WTC11 (cell line): ENCODE measurements at regions not wholly inside any gene's neighbourhood (a gene's known extent, or its start where the extent isn't known, plus 50 kb on each side); places are given as distances from the start of the nearest gene placed in this dataset.

ENCODE experiments used
- ATAC-seq: fragments of 200-7000 bp; cut with Tn5 transposase; 2 replicates; pipeline ENCODE4 v1.10.0; 2021; ENCODE audit warnings: mild to moderate bottlenecking, moderate library complexity
- CTCF ChIA-PET: fragments of 300-600 bp; sonication (Branson Sonifier 250); formaldehyde crosslinking; loops from one replicate; lab custom pipeline; 2021; ENCODE audit warnings: antibody characterized with exemption; lab: Charles Lee
- POLR2A ChIA-PET: fragments of 350-600 bp; sonication (Branson Sonifier 250); formaldehyde crosslinking; loops from one replicate; lab custom pipeline; 2021; ENCODE audit warnings: antibody characterized with exemption; lab: Charles Lee
- DNase-seq: peaks from one replicate; pipeline ENCODE4 v3.0.0; 2021; ENCODE audit warnings: low spot score
- H3K27ac Mint-ChIP-seq: 2 replicates; pipeline ENCODE4 v1.8.0; 2021; ENCODE audit warnings: mixed read lengths
- H3K27me3 Mint-ChIP-seq: 2 replicates; pipeline ENCODE4 v1.8.0; 2021; ENCODE audit warnings: low read depth, mild to moderate bottlenecking, moderate library complexity, mixed read lengths
- H3K36me3 Mint-ChIP-seq: 2 replicates; pipeline ENCODE4 v1.8.0; 2021; ENCODE audit warnings: mixed read lengths
- H3K4me1 Mint-ChIP-seq: 2 replicates; pipeline ENCODE4 v1.8.0; 2022; ENCODE audit warnings: mixed read lengths
- H3K4me3 Mint-ChIP-seq: 2 replicates; pipeline ENCODE4 v1.8.0; 2021; ENCODE audit warnings: mild to moderate bottlenecking, moderate library complexity, mixed read lengths
- H3K9me3 Mint-ChIP-seq: 2 replicates; pipeline ENCODE4 v1.8.0; 2021; ENCODE audit warnings: mixed read lengths
- CBFB ChIP-seq: sonication (generic); formaldehyde crosslinking; IDR thresholded peaks from 2 replicates; pipeline ENCODE4 v1.8.1; 2022; ENCODE audit warnings: mild to moderate bottlenecking, low read depth, missing genetic modification reagents
- ESRRA ChIP-seq: sonication (generic); formaldehyde crosslinking; IDR thresholded peaks from 2 replicates; pipeline ENCODE4 v1.8.1; 2022; ENCODE audit warnings: mild to moderate bottlenecking, missing genetic modification reagents, borderline replicate concordance
- GTF2I ChIP-seq: fragments of 250-450 bp; sonication (Bioruptor Pico); conservative IDR thresholded peaks from 2 replicates; pipeline ENCODE4 v1.4.0; 2021; ENCODE audit warnings: mild to moderate bottlenecking
- MYBL2 ChIP-seq: sonication (generic); formaldehyde crosslinking; IDR thresholded peaks from 2 replicates; pipeline ENCODE4 v1.8.1; 2023; ENCODE audit warnings: mild to moderate bottlenecking, moderate library complexity, missing genetic modification reagents
- NFE2L1 ChIP-seq: sonication (generic); formaldehyde crosslinking; IDR thresholded peaks from 2 replicates; pipeline ENCODE4 v1.8.1; 2023; ENCODE audit warnings: missing genetic modification reagents
- NR2C2 ChIP-seq: sonication (generic); formaldehyde crosslinking; IDR thresholded peaks from 2 replicates; pipeline ENCODE4 v1.8.0; 2022; ENCODE audit warnings: mild to moderate bottlenecking, missing genetic modification reagents
- TEAD4 ChIP-seq: sonication (generic); formaldehyde crosslinking; IDR thresholded peaks from 2 replicates; pipeline ENCODE4 v1.8.0; 2022; ENCODE audit warnings: mild to moderate bottlenecking, missing genetic modification reagents
- ZNF138 ChIP-seq: sonication (generic); formaldehyde crosslinking; conservative IDR thresholded peaks from 2 replicates; pipeline ENCODE4 v1.8.1; 2022; ENCODE audit warnings: mild to moderate bottlenecking, moderate library complexity, missing genetic modification reagents
- ZNF416 ChIP-seq: fragments of 250-450 bp; sonication (Bioruptor Pico); IDR thresholded peaks from 2 replicates; pipeline ENCODE4 v1.9.0; 2021; ENCODE audit warnings: mild to moderate bottlenecking, inconsistent platforms
- TF ChIP-seq, protein P1 (sequence below): sonication (generic); formaldehyde crosslinking; conservative IDR thresholded peaks from 2 replicates; pipeline ENCODE4 v1.8.1; 2023; ENCODE audit warnings: mild to moderate bottlenecking, low read depth, missing genetic modification reagents, moderate library complexity
- TF ChIP-seq, protein P2 (sequence below): sonication (generic); formaldehyde crosslinking; IDR thresholded peaks from 2 replicates; pipeline ENCODE4 v1.8.0; 2023; ENCODE audit warnings: missing genetic modification reagents, mild to moderate bottlenecking, borderline replicate concordance
- TF ChIP-seq, protein P3 (sequence below): sonication (generic); formaldehyde crosslinking; IDR thresholded peaks from 2 replicates; pipeline ENCODE4 v1.8.0; 2022; ENCODE audit warnings: missing genetic modification reagents
- TF ChIP-seq, protein P4 (sequence below): fragments of 250-450 bp; sonication (Bioruptor Pico); IDR thresholded peaks from 2 replicates; pipeline ENCODE4 v1.9.0; 2021; ENCODE audit warnings: mild to moderate bottlenecking, borderline replicate concordance
- TF ChIP-seq, protein P5 (sequence below): sonication (generic); formaldehyde crosslinking; IDR thresholded peaks from 2 replicates; pipeline ENCODE4 v1.8.0; 2022; ENCODE audit warnings: mild to moderate bottlenecking, missing genetic modification reagents
- TF ChIP-seq, protein P6 (sequence below): fragments of 250-450 bp; sonication (Bioruptor Pico); IDR thresholded peaks from 2 replicates; pipeline ENCODE4 v1.9.0; 2021; ENCODE audit warnings: mild to moderate bottlenecking

DNA sequence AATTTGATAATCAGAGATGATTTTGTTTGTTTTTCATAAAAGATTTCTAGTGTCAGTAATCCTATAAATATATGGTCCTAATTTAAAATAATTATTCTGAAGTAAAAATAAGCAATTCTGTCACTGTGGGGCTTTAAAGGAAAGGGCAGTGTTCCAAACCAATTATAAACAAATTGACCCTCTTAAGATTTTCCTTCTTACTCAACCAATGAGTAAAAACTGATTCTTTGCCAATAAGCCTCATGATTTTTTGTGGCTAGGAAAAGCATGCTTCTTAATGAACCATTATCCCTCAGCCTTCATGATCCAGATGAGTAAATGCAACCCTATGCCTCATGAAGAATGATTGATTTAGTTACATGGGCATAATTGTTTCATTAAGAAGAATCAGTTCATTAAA, 1010.4 kb downstream of the ADGRL3 start (continued):
- TF ChIP-seq, protein P1, sequence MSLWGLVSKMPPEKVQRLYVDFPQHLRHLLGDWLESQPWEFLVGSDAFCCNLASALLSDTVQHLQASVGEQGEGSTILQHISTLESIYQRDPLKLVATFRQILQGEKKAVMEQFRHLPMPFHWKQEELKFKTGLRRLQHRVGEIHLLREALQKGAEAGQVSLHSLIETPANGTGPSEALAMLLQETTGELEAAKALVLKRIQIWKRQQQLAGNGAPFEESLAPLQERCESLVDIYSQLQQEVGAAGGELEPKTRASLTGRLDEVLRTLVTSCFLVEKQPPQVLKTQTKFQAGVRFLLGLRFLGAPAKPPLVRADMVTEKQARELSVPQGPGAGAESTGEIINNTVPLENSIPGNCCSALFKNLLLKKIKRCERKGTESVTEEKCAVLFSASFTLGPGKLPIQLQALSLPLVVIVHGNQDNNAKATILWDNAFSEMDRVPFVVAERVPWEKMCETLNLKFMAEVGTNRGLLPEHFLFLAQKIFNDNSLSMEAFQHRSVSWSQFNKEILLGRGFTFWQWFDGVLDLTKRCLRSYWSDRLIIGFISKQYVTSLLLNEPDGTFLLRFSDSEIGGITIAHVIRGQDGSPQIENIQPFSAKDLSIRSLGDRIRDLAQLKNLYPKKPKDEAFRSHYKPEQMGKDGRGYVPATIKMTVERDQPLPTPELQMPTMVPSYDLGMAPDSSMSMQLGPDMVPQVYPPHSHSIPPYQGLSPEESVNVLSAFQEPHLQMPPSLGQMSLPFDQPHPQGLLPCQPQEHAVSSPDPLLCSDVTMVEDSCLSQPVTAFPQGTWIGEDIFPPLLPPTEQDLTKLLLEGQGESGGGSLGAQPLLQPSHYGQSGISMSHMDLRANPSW (CRISPR knock-in tag), result no peak
- no peak for TF ChIP-seq CBFB (CRISPR knock-in tag)
- TF ChIP-seq, protein P2, sequence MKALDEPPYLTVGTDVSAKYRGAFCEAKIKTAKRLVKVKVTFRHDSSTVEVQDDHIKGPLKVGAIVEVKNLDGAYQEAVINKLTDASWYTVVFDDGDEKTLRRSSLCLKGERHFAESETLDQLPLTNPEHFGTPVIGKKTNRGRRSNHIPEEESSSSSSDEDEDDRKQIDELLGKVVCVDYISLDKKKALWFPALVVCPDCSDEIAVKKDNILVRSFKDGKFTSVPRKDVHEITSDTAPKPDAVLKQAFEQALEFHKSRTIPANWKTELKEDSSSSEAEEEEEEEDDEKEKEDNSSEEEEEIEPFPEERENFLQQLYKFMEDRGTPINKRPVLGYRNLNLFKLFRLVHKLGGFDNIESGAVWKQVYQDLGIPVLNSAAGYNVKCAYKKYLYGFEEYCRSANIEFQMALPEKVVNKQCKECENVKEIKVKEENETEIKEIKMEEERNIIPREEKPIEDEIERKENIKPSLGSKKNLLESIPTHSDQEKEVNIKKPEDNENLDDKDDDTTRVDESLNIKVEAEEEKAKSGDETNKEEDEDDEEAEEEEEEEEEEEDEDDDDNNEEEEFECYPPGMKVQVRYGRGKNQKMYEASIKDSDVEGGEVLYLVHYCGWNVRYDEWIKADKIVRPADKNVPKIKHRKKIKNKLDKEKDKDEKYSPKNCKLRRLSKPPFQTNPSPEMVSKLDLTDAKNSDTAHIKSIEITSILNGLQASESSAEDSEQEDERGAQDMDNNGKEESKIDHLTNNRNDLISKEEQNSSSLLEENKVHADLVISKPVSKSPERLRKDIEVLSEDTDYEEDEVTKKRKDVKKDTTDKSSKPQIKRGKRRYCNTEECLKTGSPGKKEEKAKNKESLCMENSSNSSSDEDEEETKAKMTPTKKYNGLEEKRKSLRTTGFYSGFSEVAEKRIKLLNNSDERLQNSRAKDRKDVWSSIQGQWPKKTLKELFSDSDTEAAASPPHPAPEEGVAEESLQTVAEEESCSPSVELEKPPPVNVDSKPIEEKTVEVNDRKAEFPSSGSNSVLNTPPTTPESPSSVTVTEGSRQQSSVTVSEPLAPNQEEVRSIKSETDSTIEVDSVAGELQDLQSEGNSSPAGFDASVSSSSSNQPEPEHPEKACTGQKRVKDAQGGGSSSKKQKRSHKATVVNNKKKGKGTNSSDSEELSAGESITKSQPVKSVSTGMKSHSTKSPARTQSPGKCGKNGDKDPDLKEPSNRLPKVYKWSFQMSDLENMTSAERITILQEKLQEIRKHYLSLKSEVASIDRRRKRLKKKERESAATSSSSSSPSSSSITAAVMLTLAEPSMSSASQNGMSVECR (CRISPR knock-in tag), result no peak

DNA sequence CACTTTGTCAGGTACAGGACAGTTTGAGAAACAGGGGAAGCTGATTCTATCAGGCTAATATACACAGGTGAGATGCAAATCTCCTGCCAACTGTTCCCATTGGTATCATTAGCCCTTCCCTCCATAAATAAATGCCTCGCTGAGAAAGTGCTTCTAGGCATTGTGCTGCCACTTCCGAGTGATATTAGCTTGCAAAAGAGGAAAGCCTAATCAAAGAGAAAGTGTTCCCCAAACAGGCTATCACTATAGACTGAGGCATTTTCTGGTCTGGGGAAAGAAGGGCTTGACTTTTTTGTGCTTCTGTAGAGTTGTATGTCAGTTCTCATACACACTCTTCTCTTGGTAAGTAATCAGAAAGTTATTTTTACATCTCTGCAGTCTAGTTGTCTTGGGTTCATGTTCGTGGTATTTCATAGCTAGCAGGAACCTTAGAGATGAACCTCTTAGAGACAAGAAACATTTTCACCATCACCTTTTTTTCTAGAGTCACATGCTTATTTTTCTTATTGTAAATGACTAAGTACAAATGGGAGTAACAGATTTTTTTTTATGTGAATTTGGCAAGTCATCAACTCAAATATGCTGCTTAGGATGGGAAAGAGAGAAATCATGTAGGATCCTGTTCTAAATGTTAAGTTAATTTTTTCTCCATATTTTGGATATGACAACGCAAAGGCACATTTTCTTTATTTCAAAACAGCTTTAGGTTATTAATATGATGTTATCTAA, 1009.8 kb downstream of the ADGRL3 start:
- no peak overlapping the region for H3K4me3 Mint-ChIP-seq
- no peaks in the 10 kb centered on the region for H3K36me3 Mint-ChIP-seq
- CTCF ChIA-PET, result no interaction called here
- peak overlapping the region; percentile 24 for H3K27ac Mint-ChIP-seq
- POLR2A ChIA-PET, result no interaction called here
- peak; percentile 61 for ATAC-seq
- peaks cover 26% of the 10 kb centered on the region for H3K4me1 Mint-ChIP-seq
- DNase-seq, result no peak
- no peaks in the 10 kb centered on the region for H3K27me3 Mint-ChIP-seq
- no peaks in the 10 kb centered on the region for H3K9me3 Mint-ChIP-seq
- TF ChIP-seq NFE2L1 (CRISPR knock-in tag) (no peak), TEAD4 (CRISPR knock-in tag) (no peak), ZNF416 (no peak), MYBL2 (CRISPR knock-in tag) (no peak), ZNF138 (CRISPR knock-in tag) (no peak), ESRRA (CRISPR knock-in tag) (no peak), NR2C2 (CRISPR knock-in tag) (no peak), GTF2I (CRISPR knock-in tag) (no peak)
- TF ChIP-seq, protein P3, sequence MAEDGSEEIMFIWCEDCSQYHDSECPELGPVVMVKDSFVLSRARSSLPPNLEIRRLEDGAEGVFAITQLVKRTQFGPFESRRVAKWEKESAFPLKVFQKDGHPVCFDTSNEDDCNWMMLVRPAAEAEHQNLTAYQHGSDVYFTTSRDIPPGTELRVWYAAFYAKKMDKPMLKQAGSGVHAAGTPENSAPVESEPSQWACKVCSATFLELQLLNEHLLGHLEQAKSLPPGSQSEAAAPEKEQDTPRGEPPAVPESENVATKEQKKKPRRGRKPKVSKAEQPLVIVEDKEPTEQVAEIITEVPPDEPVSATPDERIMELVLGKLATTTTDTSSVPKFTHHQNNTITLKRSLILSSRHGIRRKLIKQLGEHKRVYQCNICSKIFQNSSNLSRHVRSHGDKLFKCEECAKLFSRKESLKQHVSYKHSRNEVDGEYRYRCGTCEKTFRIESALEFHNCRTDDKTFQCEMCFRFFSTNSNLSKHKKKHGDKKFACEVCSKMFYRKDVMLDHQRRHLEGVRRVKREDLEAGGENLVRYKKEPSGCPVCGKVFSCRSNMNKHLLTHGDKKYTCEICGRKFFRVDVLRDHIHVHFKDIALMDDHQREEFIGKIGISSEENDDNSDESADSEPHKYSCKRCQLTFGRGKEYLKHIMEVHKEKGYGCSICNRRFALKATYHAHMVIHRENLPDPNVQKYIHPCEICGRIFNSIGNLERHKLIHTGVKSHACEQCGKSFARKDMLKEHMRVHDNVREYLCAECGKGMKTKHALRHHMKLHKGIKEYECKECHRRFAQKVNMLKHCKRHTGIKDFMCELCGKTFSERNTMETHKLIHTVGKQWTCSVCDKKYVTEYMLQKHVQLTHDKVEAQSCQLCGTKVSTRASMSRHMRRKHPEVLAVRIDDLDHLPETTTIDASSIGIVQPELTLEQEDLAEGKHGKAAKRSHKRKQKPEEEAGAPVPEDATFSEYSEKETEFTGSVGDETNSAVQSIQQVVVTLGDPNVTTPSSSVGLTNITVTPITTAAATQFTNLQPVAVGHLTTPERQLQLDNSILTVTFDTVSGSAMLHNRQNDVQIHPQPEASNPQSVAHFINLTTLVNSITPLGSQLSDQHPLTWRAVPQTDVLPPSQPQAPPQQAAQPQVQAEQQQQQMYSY (CRISPR knock-in tag), result no peak
- TF ChIP-seq, protein P4, sequence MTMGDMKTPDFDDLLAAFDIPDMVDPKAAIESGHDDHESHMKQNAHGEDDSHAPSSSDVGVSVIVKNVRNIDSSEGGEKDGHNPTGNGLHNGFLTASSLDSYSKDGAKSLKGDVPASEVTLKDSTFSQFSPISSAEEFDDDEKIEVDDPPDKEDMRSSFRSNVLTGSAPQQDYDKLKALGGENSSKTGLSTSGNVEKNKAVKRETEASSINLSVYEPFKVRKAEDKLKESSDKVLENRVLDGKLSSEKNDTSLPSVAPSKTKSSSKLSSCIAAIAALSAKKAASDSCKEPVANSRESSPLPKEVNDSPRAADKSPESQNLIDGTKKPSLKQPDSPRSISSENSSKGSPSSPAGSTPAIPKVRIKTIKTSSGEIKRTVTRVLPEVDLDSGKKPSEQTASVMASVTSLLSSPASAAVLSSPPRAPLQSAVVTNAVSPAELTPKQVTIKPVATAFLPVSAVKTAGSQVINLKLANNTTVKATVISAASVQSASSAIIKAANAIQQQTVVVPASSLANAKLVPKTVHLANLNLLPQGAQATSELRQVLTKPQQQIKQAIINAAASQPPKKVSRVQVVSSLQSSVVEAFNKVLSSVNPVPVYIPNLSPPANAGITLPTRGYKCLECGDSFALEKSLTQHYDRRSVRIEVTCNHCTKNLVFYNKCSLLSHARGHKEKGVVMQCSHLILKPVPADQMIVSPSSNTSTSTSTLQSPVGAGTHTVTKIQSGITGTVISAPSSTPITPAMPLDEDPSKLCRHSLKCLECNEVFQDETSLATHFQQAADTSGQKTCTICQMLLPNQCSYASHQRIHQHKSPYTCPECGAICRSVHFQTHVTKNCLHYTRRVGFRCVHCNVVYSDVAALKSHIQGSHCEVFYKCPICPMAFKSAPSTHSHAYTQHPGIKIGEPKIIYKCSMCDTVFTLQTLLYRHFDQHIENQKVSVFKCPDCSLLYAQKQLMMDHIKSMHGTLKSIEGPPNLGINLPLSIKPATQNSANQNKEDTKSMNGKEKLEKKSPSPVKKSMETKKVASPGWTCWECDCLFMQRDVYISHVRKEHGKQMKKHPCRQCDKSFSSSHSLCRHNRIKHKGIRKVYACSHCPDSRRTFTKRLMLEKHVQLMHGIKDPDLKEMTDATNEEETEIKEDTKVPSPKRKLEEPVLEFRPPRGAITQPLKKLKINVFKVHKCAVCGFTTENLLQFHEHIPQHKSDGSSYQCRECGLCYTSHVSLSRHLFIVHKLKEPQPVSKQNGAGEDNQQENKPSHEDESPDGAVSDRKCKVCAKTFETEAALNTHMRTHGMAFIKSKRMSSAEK (CRISPR knock-in tag), result no peak
- TF ChIP-seq, protein P5, sequence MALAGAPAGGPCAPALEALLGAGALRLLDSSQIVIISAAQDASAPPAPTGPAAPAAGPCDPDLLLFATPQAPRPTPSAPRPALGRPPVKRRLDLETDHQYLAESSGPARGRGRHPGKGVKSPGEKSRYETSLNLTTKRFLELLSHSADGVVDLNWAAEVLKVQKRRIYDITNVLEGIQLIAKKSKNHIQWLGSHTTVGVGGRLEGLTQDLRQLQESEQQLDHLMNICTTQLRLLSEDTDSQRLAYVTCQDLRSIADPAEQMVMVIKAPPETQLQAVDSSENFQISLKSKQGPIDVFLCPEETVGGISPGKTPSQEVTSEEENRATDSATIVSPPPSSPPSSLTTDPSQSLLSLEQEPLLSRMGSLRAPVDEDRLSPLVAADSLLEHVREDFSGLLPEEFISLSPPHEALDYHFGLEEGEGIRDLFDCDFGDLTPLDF (CRISPR knock-in tag), result no peak
- TF ChIP-seq, protein P6, sequence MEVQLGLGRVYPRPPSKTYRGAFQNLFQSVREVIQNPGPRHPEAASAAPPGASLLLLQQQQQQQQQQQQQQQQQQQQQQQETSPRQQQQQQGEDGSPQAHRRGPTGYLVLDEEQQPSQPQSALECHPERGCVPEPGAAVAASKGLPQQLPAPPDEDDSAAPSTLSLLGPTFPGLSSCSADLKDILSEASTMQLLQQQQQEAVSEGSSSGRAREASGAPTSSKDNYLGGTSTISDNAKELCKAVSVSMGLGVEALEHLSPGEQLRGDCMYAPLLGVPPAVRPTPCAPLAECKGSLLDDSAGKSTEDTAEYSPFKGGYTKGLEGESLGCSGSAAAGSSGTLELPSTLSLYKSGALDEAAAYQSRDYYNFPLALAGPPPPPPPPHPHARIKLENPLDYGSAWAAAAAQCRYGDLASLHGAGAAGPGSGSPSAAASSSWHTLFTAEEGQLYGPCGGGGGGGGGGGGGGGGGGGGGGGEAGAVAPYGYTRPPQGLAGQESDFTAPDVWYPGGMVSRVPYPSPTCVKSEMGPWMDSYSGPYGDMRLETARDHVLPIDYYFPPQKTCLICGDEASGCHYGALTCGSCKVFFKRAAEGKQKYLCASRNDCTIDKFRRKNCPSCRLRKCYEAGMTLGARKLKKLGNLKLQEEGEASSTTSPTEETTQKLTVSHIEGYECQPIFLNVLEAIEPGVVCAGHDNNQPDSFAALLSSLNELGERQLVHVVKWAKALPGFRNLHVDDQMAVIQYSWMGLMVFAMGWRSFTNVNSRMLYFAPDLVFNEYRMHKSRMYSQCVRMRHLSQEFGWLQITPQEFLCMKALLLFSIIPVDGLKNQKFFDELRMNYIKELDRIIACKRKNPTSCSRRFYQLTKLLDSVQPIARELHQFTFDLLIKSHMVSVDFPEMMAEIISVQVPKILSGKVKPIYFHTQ (CRISPR knock-in tag), result no peak
